Spleen (tissue), 3 donors: ENCODE measurements at regions not wholly inside any gene's neighbourhood (a gene's known extent, or its start where the extent isn't known, plus 50 kb on each side); places are given as distances from the start of the nearest gene placed in this dataset.

Experiments used
- POLR2A ChIP-seq, 3 donors: fragments of 450-650 bp; IDR thresholded peaks; one replicate each; pipeline ENCODE4 v1.5.1; 2017; ENCODE audit warnings: antibody characterized with exemption in 3 of 3, mild to moderate bottlenecking in 1 of 3
- POLR2AphosphoS5 ChIP-seq, 3 donors: sonication (generic); formaldehyde crosslinking; IDR thresholded peaks; one replicate each; pipeline ENCODE4 v1.5.1; 2017; ENCODE audit warnings: antibody characterized with exemption in 3 of 3

GRCh38 chrX:22395372-22395771 lies 122.7 kb downstream of the CBLL2 start:
- no peak for TF ChIP-seq POLR2AphosphoS5 (IDR thresholded peaks at IDR 0.05)
- no peak for TF ChIP-seq POLR2A (IDR thresholded peaks at IDR 0.05)
